PC-9 (cell line): ENCODE measurements at regions not wholly inside any gene's neighbourhood (a gene's known extent, or its start where the extent isn't known, plus 50 kb on each side); places are given as distances from the start of the nearest gene placed in this dataset.

Source experiments
- BruUV-seq: library from RNA; stranded (reverse); fragments of 400-500 nt; replicated peaks from 2 replicates; lab custom pipeline; 2021; lab: Mats Ljungman, UMichigan
- CTCF ChIA-PET: fragments of 300-600 bp; sonication (Branson Sonifier 250); formaldehyde crosslinking; loops from one replicate; lab custom pipeline; 2022; ENCODE audit warnings: antibody characterized with exemption; lab: Charles Lee
- POLR2A ChIA-PET: fragments of 300-600 bp; sonication (Branson Sonifier 250); formaldehyde crosslinking; loops from one replicate; lab custom pipeline; 2022; ENCODE audit warnings: antibody characterized with exemption; ENCODE audit not compliant: unreplicated experiment; lab: Charles Lee
- DNase-seq, 2 experiments: peaks; one replicate each; pipeline versions ENCODE4 v3.0.0 to v3.0.0-alpha.2; 2015 to 2022; ENCODE audit warnings: mixed read lengths in 1 of 2
- H2AFZ ChIP-seq: fragments of 200-600 bp; sonication (generic); 2 replicates; pipeline ENCODE4 v1.8.1; 2017; ENCODE audit warnings: antibody characterized with exemption
- H3F3A ChIP-seq: fragments of 200-600 bp; sonication (generic); 2 replicates; pipeline ENCODE4 v1.8.1; 2017; ENCODE audit warnings: antibody characterized with exemption, mild to moderate bottlenecking, low read depth; ENCODE audit not compliant: insufficient read depth
- H3K27ac ChIP-seq: fragments of 200-600 bp; sonication (generic); 2 replicates; pipeline ENCODE4 v1.6.1; 2016; ENCODE audit warnings: mixed run types
- H3K27me3 ChIP-seq: fragments of 200-600 bp; sonication (generic); 2 replicates; pipeline ENCODE4 v1.6.1; 2016; ENCODE audit warnings: low read depth, mixed run types; ENCODE audit not compliant: insufficient read depth
- H3K36me3 ChIP-seq: fragments of 200-600 bp; sonication (generic); 2 replicates; pipeline ENCODE4 v1.6.1; 2016; ENCODE audit warnings: low read depth, mixed run types
- H3K4me1 ChIP-seq: fragments of 200-600 bp; sonication (generic); replicated peaks from 2 replicates; pipeline ENCODE4 v1.6.1; 2016; ENCODE audit warnings: mixed run types; ENCODE audit not compliant: insufficient read depth
- H3K4me2 ChIP-seq: fragments of 200-600 bp; sonication (generic); 2 replicates; pipeline ENCODE4 v1.6.1; 2017; ENCODE audit warnings: mixed run types
- H3K4me3 ChIP-seq: fragments of 200-600 bp; sonication (generic); 2 replicates; pipeline ENCODE4 v1.6.1; 2016; ENCODE audit warnings: mixed run types
- H3K79me2 ChIP-seq: fragments of 200-600 bp; sonication (generic); 2 replicates; pipeline ENCODE4 v1.6.1; 2017; ENCODE audit warnings: low read depth, mixed run types
- H3K9me2 ChIP-seq: fragments of 200-600 bp; sonication (generic); 2 replicates; pipeline ENCODE4 v1.8.1; 2017; ENCODE audit warnings: mild to moderate bottlenecking; ENCODE audit not compliant: insufficient read depth
- H3K9me3 ChIP-seq: fragments of 200-600 bp; sonication (generic); 2 replicates; pipeline ENCODE4 v1.8.1; 2016; ENCODE audit warnings: low read depth; ENCODE audit not compliant: insufficient read depth
- H4K20me1 ChIP-seq: fragments of 200-600 bp; sonication (generic); 2 replicates; pipeline ENCODE4 v1.8.1; 2017; ENCODE audit not compliant: insufficient read depth
- EZH2 ChIP-seq: fragments of 200-600 bp; sonication (generic); IDR thresholded peaks from 2 replicates; pipeline ENCODE4 v1.8.0; 2017; ENCODE audit warnings: antibody characterized with exemption, low read depth
- intact Hi-C: fragments of 100-400 bp; cut with micrococcal nuclease; formaldehyde crosslinking; loops from one replicate; pipeline ENCODE4 v1.10.0; 2022; ENCODE audit not compliant: unreplicated experiment
- TF ChIP-seq, protein P1 (sequence below): fragments of 200-600 bp; sonication (generic); conservative IDR thresholded peaks from 2 replicates; pipeline ENCODE4 v1.6.1; 2017; ENCODE audit warnings: mixed run types, antibody characterized with exemption, mild to moderate bottlenecking, moderate library complexity

DNA sequence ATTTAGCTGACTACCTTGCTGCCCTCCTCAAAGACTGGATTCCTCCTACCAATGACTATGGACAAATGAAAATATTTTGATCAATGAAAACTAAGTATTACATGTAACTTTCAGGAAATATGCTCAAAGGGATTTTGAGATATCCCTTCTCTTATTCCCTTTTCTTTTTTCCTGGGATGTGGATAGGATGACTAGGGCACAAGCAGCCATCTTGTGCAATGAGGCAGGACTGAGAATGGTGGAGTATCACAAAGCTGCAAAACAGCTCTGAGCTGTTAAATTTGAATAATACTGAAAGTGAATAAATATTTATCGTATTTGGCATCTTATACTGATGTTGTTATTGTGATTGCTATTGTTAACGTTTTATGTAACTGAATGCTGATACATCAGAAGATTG lies 333.1 kb upstream of the NUDT12 start:
- no peak for DNase-seq
- TF ChIP-seq, protein P1, sequence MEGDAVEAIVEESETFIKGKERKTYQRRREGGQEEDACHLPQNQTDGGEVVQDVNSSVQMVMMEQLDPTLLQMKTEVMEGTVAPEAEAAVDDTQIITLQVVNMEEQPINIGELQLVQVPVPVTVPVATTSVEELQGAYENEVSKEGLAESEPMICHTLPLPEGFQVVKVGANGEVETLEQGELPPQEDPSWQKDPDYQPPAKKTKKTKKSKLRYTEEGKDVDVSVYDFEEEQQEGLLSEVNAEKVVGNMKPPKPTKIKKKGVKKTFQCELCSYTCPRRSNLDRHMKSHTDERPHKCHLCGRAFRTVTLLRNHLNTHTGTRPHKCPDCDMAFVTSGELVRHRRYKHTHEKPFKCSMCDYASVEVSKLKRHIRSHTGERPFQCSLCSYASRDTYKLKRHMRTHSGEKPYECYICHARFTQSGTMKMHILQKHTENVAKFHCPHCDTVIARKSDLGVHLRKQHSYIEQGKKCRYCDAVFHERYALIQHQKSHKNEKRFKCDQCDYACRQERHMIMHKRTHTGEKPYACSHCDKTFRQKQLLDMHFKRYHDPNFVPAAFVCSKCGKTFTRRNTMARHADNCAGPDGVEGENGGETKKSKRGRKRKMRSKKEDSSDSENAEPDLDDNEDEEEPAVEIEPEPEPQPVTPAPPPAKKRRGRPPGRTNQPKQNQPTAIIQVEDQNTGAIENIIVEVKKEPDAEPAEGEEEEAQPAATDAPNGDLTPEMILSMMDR, result no peak
- TF ChIP-seq EZH2, result no peak
- ChIA-PET CTCF (no interaction called here), POLR2A (no interaction called here)
- Histone ChIP-seq H3K9me3 (no peaks in the 10 kb centered on the region), H2AFZ (no peak overlapping the region), H3F3A (no peaks in the 10 kb centered on the region), H4K20me1 (no peaks in the 10 kb centered on the region), H3K9me2 (peaks cover 4% of the 10 kb centered on the region; the same call in 1 of the 2 replicates), H3K4me2 (no peak overlapping the region), H3K27ac (no peak overlapping the region), H3K79me2 (no peaks in the 10 kb centered on the region), H3K27me3 (no peaks in the 10 kb centered on the region), H3K36me3 (no peaks in the 10 kb centered on the region), H3K4me1 (no peaks in the 10 kb centered on the region), H3K4me3 (no peak overlapping the region)
- BruUV-seq, result no TSS peak
- intact Hi-C loops, result no loop called here

DNA sequence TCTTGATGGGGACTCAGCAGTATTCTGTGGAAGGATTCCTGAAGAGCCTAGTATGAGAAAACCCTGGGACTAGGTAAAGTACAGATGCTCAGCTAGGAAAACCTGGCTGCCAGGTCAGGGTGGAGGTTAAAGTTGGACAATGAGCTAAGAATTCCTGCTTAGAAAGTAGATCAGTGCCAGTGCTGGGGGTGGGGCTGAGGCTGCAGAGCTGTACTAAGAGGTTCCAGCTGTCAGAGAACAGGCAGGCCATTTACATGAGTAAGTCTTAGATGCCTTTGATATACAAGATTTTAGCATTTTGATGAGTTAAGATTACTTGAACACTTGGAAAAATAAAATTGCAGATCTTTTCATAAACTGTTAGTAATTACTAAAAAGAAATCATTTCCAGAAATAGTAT lies 332.3 kb upstream of the NUDT12 start:
- no peaks in the 10 kb centered on the region for H3K4me1 ChIP-seq
- H3K4me3 ChIP-seq, result no peak overlapping the region
- DNase-seq, result no peak
- no peaks in the 10 kb centered on the region for H3K9me3 ChIP-seq
- intact Hi-C loops, result no loop called here
- no peak for TF ChIP-seq EZH2
- TF ChIP-seq, protein P1, result no peak
- no peak overlapping the region for H3K27ac ChIP-seq
- no peaks in the 10 kb centered on the region for H3K79me2 ChIP-seq
- H3K4me2 ChIP-seq, result no peak overlapping the region
- ChIA-PET POLR2A (no interaction called here), CTCF (no interaction called here)
- H3F3A ChIP-seq, result no peaks in the 10 kb centered on the region
- no peaks in the 10 kb centered on the region for H3K27me3 ChIP-seq
- no peaks in the 10 kb centered on the region for H3K36me3 ChIP-seq
- no peaks in the 10 kb centered on the region for H4K20me1 ChIP-seq
- no TSS peak for BruUV-seq
- 0 out of 2 replicates have a peak, but pooled peaks cover 1% of the 10 kb centered on the region for H3K9me2 ChIP-seq
- no peak overlapping the region for H2AFZ ChIP-seq

DNA sequence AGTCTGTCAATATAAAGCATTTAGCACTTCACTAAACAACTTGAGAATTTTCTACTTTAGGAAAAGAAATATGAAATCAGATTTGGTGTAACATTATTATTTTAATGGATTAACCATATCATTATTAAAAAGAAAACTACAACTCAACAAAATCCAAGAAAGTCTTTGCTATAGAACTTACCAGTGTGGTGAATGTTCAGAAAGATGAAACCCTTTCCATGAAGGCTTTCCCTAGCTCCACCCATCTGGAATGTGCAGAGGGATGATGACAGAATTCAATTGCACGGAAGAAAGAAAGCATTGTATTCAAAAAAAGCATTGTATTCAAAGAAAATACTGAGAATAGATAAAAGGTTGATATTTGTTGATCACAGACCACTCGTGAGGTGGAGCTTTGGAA lies 328.6 kb upstream of the NUDT12 start:
- no TSS peak for BruUV-seq
- no peaks in the 10 kb centered on the region for H3K79me2 ChIP-seq
- no peaks in the 10 kb centered on the region for H3K9me3 ChIP-seq
- no peaks in the 10 kb centered on the region for H3F3A ChIP-seq
- no peak overlapping the region for H3K4me2 ChIP-seq
- no peaks in the 10 kb centered on the region for H3K27me3 ChIP-seq
- H3K4me1 ChIP-seq, result no peaks in the 10 kb centered on the region
- H3K9me2 ChIP-seq, result no peaks in the 10 kb centered on the region
- H2AFZ ChIP-seq, result no peak overlapping the region
- no peak for DNase-seq
- H3K4me3 ChIP-seq, result no peak overlapping the region
- no peaks in the 10 kb centered on the region for H3K36me3 ChIP-seq
- H3K27ac ChIP-seq, result no peak overlapping the region
- ChIA-PET POLR2A (no interaction called here), CTCF (no interaction called here)
- H4K20me1 ChIP-seq, result no peaks in the 10 kb centered on the region
- TF ChIP-seq EZH2, result no peak
- intact Hi-C loops, result no loop called here

DNA sequence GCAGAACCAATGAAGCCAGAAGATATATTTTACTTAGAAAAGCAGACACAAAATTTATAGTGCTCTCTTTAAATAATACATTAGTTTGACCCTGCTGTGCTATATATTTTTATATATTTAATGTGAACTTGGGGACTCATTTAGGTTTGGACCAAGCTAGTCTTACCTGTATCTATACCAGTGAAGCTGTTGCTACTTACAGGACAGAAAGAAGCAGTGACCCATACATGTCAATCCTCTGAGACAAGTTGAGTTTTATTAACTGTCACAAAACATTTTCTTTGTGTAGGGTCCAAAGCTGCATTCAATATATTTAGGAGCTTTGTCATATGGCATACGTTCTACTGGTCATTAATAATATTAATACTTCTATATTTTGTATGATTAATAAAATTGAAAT lies 327.7 kb upstream of the NUDT12 start:
- H3K36me3 ChIP-seq, result no peaks in the 10 kb centered on the region
- TF ChIP-seq, protein P1, result no peak
- no peak for TF ChIP-seq EZH2
- no peaks in the 10 kb centered on the region for H3F3A ChIP-seq
- H3K27me3 ChIP-seq, result no peaks in the 10 kb centered on the region
- H3K27ac ChIP-seq, result no peak overlapping the region
- H3K4me1 ChIP-seq, result no peaks in the 10 kb centered on the region
- H2AFZ ChIP-seq, result no peak overlapping the region
- no TSS peak for BruUV-seq
- H3K9me2 ChIP-seq, result no peaks in the 10 kb centered on the region
- ChIA-PET POLR2A (interaction anchor here (0.6 kb wide), 1 partner anchor 27 kb away, joined by 11 read pairs; no protein-coding TSS in a partner anchor), CTCF (no interaction called here)
- no peaks in the 10 kb centered on the region for H3K9me3 ChIP-seq
- no peak overlapping the region for H3K4me2 ChIP-seq
- H4K20me1 ChIP-seq, result no peaks in the 10 kb centered on the region
- no peak for DNase-seq
- no peaks in the 10 kb centered on the region for H3K79me2 ChIP-seq
- no peak overlapping the region for H3K4me3 ChIP-seq
- intact Hi-C loops, result no loop called here
